ENCODE measurements at regions not wholly inside any gene's neighbourhood (a gene's known extent, or its start where the extent isn't known, plus 50 kb on each side); places are given as distances from the start of the nearest gene placed in this dataset.
"Not testable (repeated sequence)": the region's sequence is repeated elsewhere in the genome, so short reads cannot be mapped to it uniquely, and the experiment has no call there.

- DNase-seq = no peak
Observed at GRCh38 chr12:47408171-47408871, 297.5 kb downstream of the RPAP3 start.

GRCh38 chr12:47407463-47408129, 298.2 kb downstream of the RPAP3 start:
- DNase-seq = no peak

- no peak for DNase-seq
Observed at GRCh38 chr12:47403681-47404080, 302.1 kb downstream of the RPAP3 start.

GRCh38 chr12:47401196-47401595, 304.6 kb downstream of the RPAP3 start:
- DNase-seq = not testable (repeated sequence)

- no peak for DNase-seq
Observed at GRCh38 chr12:47400266-47400665, 305.6 kb downstream of the RPAP3 start.

GRCh38 chr12:47397664-47398281, 308.1 kb downstream of the RPAP3 start:
- DNase-seq = no peak

- DNase-seq = no peak
Observed at GRCh38 chr12:47396902-47397663, 308.7 kb downstream of the RPAP3 start.

GRCh38 chr12:47394070-47394469, 311.8 kb downstream of the RPAP3 start:
- no peak for DNase-seq

GRCh38 chr12:47393403-47393790, 312.4 kb downstream of the RPAP3 start:
- DNase-seq = no peak

- no peak for DNase-seq
Observed at GRCh38 chr12:47391566-47391965, 311.8 kb upstream of the AMIGO2 start.

GRCh38 chr12:47388712-47389111, 309.0 kb upstream of the AMIGO2 start:
- DNase-seq = no peak

GRCh38 chr12:47387994-47388393, 308.2 kb upstream of the AMIGO2 start:
- DNase-seq = no peak

- no peak for DNase-seq
Observed at GRCh38 chr12:47385653-47386052, 305.9 kb upstream of the AMIGO2 start.

- DNase-seq = no peak
Observed at GRCh38 chr12:47383942-47384341, 304.2 kb upstream of the AMIGO2 start.

GRCh38 chr12:47382305-47382704, 302.5 kb upstream of the AMIGO2 start:
- DNase-seq = no peak

- no peak for DNase-seq
Observed at GRCh38 chr12:47378907-47379306, 299.1 kb upstream of the AMIGO2 start.

GRCh38 chr12:47378222-47378582, 298.4 kb upstream of the AMIGO2 start:
- no peak for DNase-seq

- DNase-seq = no peak
Observed at GRCh38 chr12:47377414-47378221, 297.9 kb upstream of the AMIGO2 start.

GRCh38 chr12:47376927-47377326, 297.2 kb upstream of the AMIGO2 start:
- no peak for DNase-seq

GRCh38 chr12:47373554-47374150, 293.9 kb upstream of the AMIGO2 start:
- no peak for DNase-seq

GRCh38 chr12:47370421-47370820, 290.7 kb upstream of the AMIGO2 start:
- no peak for DNase-seq

GRCh38 chr12:47369085-47369484, 289.3 kb upstream of the AMIGO2 start:
- DNase-seq = no peak

Data from NCI-H1694 treated with DMSO at 0.1 percent for 48 hours (cell line).